ENCODE measurements at regions not wholly inside any gene's neighbourhood (a gene's known extent, or its start where the extent isn't known, plus 50 kb on each side); places are given as distances from the start of the nearest gene placed in this dataset.

GRCh38 chr15:24756101-24756500 lies 80.5 kb downstream of the NPAP1 start:
- TF ChIP-seq, protein P1, sequence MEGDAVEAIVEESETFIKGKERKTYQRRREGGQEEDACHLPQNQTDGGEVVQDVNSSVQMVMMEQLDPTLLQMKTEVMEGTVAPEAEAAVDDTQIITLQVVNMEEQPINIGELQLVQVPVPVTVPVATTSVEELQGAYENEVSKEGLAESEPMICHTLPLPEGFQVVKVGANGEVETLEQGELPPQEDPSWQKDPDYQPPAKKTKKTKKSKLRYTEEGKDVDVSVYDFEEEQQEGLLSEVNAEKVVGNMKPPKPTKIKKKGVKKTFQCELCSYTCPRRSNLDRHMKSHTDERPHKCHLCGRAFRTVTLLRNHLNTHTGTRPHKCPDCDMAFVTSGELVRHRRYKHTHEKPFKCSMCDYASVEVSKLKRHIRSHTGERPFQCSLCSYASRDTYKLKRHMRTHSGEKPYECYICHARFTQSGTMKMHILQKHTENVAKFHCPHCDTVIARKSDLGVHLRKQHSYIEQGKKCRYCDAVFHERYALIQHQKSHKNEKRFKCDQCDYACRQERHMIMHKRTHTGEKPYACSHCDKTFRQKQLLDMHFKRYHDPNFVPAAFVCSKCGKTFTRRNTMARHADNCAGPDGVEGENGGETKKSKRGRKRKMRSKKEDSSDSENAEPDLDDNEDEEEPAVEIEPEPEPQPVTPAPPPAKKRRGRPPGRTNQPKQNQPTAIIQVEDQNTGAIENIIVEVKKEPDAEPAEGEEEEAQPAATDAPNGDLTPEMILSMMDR (IDR thresholded peaks at IDR 0.05; ENCODE audit: poor library complexity, severe bottlenecking) = no peak
- TF ChIP-seq POLR2AphosphoS5 (IDR thresholded peaks at IDR 0.05) = no peak

Measured in neural cell (in vitro differentiated cells).